Activated B cell treated with CpG ODN at 0.5 μM for 24 hours (primary cell): ENCODE measurements at regions not wholly inside any gene's neighbourhood (a gene's known extent, or its start where the extent isn't known, plus 50 kb on each side); places are given as distances from the start of the nearest gene placed in this dataset.

Experiments used
- ATAC-seq: fragments of 200-7000 bp; cut with Tn5 transposase; one replicate; pipeline ENCODE4 v1.10.0; 2021; ENCODE audit warnings: low read depth, mild to moderate bottlenecking, moderate library complexity
- CTCF ChIA-PET: fragments of 350-600 bp; sonication (Branson Sonifier 250); formaldehyde crosslinking; loops from one replicate; lab custom pipeline; 2021; ENCODE audit warnings: antibody characterized with exemption; lab: Charles Lee
- POLR2A ChIA-PET: fragments of 350-600 bp; sonication (Branson Sonifier 250); formaldehyde crosslinking; loops from one replicate; lab custom pipeline; 2021; ENCODE audit warnings: antibody characterized with exemption; lab: Charles Lee
- DNase-seq: peaks from one replicate; pipeline ENCODE4 v3.0.0; 2022
- H3K27ac Mint-ChIP-seq: one replicate; pipeline ENCODE4 v1.8.0; 2020; ENCODE audit warnings: mixed read lengths
- H3K27me3 Mint-ChIP-seq: one replicate; pipeline ENCODE4 v1.8.0; 2021; ENCODE audit warnings: mixed read lengths
- H3K36me3 Mint-ChIP-seq: one replicate; pipeline ENCODE4 v1.8.0; 2021; ENCODE audit warnings: low read depth, mixed read lengths
- H3K4me1 Mint-ChIP-seq: one replicate; pipeline ENCODE4 v1.8.0; 2021; ENCODE audit warnings: mixed read lengths
- H3K4me3 Mint-ChIP-seq: one replicate; pipeline ENCODE4 v1.8.0; 2020; ENCODE audit warnings: mild to moderate bottlenecking, mixed read lengths
- H3K9me3 Mint-ChIP-seq: one replicate; pipeline ENCODE4 v1.8.0; 2020; ENCODE audit warnings: mixed read lengths
- intact Hi-C: fragments of 100-400 bp; cut with micrococcal nuclease; formaldehyde crosslinking; loops from one replicate; pipeline ENCODE4 v1.15.1; 2024
- TF ChIP-seq, protein P1 (sequence below): fragments of 200-600 bp; IDR thresholded peaks from one replicate; pipeline ENCODE4 v1.8.0; 2022; ENCODE audit warnings: antibody characterized with exemption, mild to moderate bottlenecking

DNA sequence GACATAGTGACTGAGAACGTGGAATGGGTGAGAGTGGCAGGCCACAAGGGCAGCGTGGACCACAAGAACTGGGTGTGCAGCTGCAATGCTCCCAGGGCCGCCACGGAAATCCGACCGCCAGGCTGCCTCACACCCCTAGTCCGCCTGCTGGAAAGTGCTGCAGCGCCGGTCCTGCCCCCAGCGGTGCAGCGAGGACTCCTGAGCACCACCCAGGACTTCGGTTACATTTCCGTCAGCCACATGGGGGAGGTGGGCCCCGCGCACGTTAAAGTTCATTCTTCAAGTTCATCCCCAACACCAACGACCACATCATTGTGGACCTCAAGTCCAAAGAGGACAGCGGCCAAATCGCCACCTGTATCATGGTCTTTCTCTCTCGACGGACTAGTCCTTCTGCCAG, 126.1 kb upstream of the CARMIL1 start:
- ATAC-seq = no peak
- no peak for DNase-seq
- Mint-ChIP-seq H3K9me3 (peaks cover 11% of the 10 kb centered on the region), H3K4me1 (peaks cover 14% of the 10 kb centered on the region), H3K36me3 (peaks cover 1% of the 10 kb centered on the region), H3K4me3 (no peak overlapping the region), H3K27me3 (no peaks in the 10 kb centered on the region), H3K27ac (no peak overlapping the region)
- ChIA-PET POLR2A (no interaction called here), CTCF (no interaction called here)
- intact Hi-C loops = no loop called here
- TF ChIP-seq, protein P1, sequence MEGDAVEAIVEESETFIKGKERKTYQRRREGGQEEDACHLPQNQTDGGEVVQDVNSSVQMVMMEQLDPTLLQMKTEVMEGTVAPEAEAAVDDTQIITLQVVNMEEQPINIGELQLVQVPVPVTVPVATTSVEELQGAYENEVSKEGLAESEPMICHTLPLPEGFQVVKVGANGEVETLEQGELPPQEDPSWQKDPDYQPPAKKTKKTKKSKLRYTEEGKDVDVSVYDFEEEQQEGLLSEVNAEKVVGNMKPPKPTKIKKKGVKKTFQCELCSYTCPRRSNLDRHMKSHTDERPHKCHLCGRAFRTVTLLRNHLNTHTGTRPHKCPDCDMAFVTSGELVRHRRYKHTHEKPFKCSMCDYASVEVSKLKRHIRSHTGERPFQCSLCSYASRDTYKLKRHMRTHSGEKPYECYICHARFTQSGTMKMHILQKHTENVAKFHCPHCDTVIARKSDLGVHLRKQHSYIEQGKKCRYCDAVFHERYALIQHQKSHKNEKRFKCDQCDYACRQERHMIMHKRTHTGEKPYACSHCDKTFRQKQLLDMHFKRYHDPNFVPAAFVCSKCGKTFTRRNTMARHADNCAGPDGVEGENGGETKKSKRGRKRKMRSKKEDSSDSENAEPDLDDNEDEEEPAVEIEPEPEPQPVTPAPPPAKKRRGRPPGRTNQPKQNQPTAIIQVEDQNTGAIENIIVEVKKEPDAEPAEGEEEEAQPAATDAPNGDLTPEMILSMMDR = no peak

DNA sequence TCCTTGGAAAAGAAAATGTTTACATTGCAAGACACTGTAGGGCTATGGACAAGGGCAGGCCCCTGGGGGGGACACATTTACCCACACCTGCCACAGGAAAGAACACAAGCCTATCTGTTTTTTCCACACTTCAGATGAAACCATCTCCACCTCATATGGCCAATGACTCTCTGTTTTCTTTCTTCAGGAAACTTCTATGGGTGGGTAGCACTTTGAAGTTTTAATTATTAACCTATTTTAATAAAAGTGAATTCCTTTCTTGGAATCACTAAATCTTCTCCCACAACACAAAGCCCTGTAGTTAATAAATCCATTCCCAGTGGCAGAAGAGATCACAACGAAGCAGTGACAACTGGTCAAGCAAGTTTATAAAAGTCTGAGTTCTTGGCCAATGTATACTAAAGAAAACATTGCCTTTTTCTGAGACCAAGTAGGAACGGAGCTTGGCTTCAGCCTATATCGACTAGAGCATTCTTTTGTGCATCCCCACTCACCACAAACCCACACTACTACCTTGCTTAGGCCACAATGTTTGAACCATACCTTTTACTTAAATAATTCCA, 125.1 kb upstream of the CARMIL1 start:
- POLR2A ChIA-PET = no interaction called here
- H3K27ac Mint-ChIP-seq = no peak overlapping the region
- H3K4me1 Mint-ChIP-seq = peaks cover 14% of the 10 kb centered on the region
- H3K4me3 Mint-ChIP-seq = no peak overlapping the region
- TF ChIP-seq, protein P1 = no peak
- no peaks in the 10 kb centered on the region for H3K27me3 Mint-ChIP-seq
- intact Hi-C loops = no loop called here
- H3K36me3 Mint-ChIP-seq = peaks cover 1% of the 10 kb centered on the region
- DNase-seq (no peak), ATAC-seq (no peak)
- H3K9me3 Mint-ChIP-seq = peaks cover 12% of the 10 kb centered on the region
- CTCF ChIA-PET = no interaction called here

DNA sequence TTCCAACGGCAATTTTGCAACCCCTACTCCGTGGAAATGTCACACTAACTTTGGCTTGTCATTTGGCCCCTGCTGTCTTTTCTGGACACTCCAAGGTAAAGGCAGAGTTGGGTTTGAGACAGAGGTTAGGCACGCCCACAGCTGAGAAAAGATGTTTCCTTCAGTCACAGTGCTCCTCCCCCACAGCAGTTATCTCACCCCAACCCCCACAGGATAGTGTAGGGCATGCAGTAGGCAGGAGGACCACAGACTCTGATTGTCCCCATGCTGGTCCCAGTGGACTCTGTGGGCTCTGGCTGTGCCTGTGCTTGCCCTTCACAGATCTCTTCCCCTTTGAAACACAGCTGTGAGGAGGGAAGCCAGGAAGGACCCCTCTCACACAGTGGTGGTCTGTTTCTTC, 124.0 kb upstream of the CARMIL1 start:
- no peak for DNase-seq
- Mint-ChIP-seq H3K27ac (no peak overlapping the region), H3K36me3 (peaks cover 5% of the 10 kb centered on the region), H3K4me3 (no peak overlapping the region), H3K27me3 (no peaks in the 10 kb centered on the region), H3K9me3 (peaks cover 11% of the 10 kb centered on the region), H3K4me1 (peaks cover 14% of the 10 kb centered on the region)
- no peak for ATAC-seq
- intact Hi-C loops = no loop called here
- TF ChIP-seq, protein P1 = no peak
- POLR2A ChIA-PET = no interaction called here
- CTCF ChIA-PET = no interaction called here

DNA sequence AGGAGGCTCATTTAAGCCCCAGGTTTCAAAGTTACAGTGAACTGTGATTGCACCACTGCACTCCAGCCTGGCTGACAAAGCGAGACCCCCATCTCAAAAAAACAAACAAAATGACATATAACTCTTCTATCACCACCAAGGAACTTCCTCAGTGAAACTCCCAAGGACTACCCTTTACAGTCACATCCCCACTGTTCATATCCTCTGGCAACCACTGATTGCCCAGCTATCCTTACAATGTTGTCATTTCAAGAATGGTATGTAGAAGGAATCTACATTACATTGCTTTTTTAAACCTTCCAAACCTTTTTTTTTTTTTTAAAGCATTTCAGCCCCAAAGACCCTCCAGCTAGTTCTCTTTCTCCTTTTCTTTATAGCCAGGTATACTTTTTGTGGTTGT, 123.1 kb upstream of the CARMIL1 start:
- Mint-ChIP-seq H3K4me1 (peaks cover 14% of the 10 kb centered on the region), H3K9me3 (peaks cover 11% of the 10 kb centered on the region), H3K36me3 (peaks cover 5% of the 10 kb centered on the region), H3K27me3 (no peaks in the 10 kb centered on the region), H3K27ac (no peak overlapping the region), H3K4me3 (no peak overlapping the region)
- POLR2A ChIA-PET = interaction anchor here (0.7 kb wide), 1 partner anchor 17 kb away, joined by 3 read pairs; no protein-coding TSS in a partner anchor
- intact Hi-C loops = no loop called here
- CTCF ChIA-PET = no interaction called here
- TF ChIP-seq, protein P1 = no peak
- ATAC-seq (no peak), DNase-seq (no peak)

DNA sequence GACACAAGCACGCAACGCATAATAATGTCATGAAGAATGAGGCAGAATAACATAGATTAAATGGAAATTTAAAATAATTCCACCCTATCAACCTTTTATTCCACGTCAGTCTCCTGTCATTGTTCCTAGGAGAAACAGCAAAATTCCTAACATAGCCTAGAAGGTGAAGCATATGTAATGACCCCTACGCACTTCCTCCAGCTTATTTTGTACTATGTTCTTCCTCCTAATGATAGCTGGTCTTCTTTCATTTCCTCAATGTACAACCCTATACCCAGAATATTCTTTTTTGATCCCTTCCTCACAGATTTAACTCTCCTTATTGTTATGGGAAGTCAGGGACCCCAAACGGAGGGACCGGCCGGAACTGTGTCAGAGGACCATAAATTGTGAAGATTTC, 122.0 kb upstream of the CARMIL1 start:
- H3K4me3 Mint-ChIP-seq = no peak overlapping the region
- H3K27ac Mint-ChIP-seq = no peak overlapping the region
- POLR2A ChIA-PET = interaction anchor here (0.6 kb wide), 1 partner anchor 453 kb away, joined by 3 read pairs; no protein-coding TSS in a partner anchor
- intact Hi-C loops = no loop called here
- ATAC-seq = no peak
- TF ChIP-seq, protein P1 = no peak
- CTCF ChIA-PET = no interaction called here
- peaks cover 5% of the 10 kb centered on the region for H3K36me3 Mint-ChIP-seq
- H3K4me1 Mint-ChIP-seq = peaks cover 14% of the 10 kb centered on the region
- no peaks in the 10 kb centered on the region for H3K27me3 Mint-ChIP-seq
- H3K9me3 Mint-ChIP-seq = peaks cover 11% of the 10 kb centered on the region
- no peak for DNase-seq
